HG03565 (cell line): ENCODE measurements at regions not wholly inside any gene's neighbourhood (a gene's known extent, or its start where the extent isn't known, plus 50 kb on each side); places are given as distances from the start of the nearest gene placed in this dataset.
"Not testable (repeated sequence)": the region's sequence is repeated elsewhere in the genome, so short reads cannot be mapped to it uniquely, and the experiment has no call there.

ENCODE experiments used
- ATAC-seq: cut with Tn5 transposase; IDR thresholded peaks from one replicate; pipeline ENCODE4 v1.9.1; 2021; ENCODE audit warnings: mild to moderate bottlenecking, moderate library complexity; ENCODE audit not compliant: unreplicated experiment

- no peak for ATAC-seq
These were observed 88.4 kb upstream of the RGPD4 start for GRCh38 chr2:107738266-107738665.

DNA sequence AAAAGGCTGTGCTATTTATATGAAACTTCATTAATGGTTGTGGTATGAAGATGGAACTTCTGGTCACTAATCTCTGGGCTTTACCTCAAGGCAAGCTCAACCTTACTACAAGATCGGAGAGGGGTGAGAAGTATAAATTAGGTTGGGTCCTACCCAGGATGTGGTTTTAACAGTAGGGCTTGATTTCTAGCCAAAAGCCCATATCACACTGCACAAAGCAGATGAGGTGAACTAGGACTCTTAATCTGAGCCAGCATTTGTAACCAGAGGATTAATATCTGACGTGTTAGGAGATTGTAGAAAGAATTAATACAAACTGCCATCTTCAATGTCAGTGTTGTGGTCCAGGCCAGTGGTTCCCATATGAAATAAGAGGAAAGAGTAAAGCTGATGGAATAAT lies 86.4 kb upstream of the RGPD4 start:
- ATAC-seq = no peak

DNA sequence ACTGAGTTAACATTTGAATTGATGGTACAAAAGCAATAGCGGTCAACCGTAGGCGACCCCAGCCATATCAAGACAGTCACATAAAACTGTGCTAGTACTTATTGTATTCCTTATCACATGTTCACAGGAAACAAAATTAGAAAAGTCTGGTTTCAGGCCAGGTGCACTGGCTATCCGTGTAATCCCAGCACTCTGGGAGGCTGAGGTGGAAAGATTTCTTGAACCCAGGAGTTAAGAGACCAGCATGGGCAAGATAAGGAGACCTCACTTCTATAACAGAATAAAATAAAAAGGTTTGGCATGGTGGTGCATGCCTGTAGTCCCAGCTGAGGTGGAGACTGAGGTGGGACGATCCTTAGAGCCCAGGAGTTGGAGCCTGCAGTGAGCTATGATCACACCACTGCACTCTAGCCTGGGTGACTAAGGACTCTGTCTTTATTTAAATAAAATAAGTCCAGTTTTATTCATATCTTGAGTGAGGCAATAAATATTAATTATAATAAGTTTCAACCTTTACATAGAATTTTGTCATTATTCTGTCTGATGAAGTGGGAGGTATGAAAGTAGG lies 84.1 kb upstream of the RGPD4 start:
- no peak for ATAC-seq

GRCh38 chr2:107743274-107743673 lies 83.4 kb upstream of the RGPD4 start:
- ATAC-seq = no peak

- no peak for ATAC-seq
These were observed 81.6 kb upstream of the RGPD4 start for GRCh38 chr2:107745100-107745499.

DNA sequence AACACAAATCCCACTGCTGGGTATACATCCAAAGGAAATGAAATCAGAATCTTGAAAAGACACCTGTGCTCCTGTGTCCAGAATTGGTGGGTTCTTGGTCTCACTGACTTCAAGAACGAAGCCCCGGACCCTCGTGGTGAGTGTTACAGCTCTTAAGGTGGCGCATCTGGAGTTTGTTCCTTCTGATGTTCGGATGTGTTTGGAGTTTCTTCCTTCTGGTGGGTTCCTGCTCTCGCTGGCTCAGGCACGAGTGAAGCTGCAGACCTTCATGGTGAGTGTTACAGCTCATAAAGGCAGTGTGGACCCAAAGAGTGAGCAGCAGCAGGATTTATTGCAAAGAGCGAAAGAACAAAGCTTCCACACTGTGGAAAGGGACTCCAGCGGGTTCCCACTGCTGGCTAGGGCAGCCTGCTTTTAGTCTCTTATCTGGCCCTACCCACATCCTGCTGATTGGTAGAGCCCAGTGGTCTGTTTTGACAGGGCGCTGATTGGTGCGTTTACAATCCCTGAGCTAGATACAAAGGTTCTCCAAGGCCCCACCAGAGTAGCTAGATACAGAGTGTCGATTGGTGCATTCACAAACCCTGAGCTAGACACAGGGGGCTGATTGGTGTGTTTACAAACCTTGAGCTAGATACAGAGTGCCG lies 80.0 kb upstream of the RGPD4 start:
- not testable (repeated sequence) for ATAC-seq

- not testable (repeated sequence) for ATAC-seq
These were observed 79.3 kb upstream of the RGPD4 start for GRCh38 chr2:107747199-107747963.

GRCh38 chr2:107747964-107748583 lies 78.6 kb upstream of the RGPD4 start:
- ATAC-seq = no peak

DNA sequence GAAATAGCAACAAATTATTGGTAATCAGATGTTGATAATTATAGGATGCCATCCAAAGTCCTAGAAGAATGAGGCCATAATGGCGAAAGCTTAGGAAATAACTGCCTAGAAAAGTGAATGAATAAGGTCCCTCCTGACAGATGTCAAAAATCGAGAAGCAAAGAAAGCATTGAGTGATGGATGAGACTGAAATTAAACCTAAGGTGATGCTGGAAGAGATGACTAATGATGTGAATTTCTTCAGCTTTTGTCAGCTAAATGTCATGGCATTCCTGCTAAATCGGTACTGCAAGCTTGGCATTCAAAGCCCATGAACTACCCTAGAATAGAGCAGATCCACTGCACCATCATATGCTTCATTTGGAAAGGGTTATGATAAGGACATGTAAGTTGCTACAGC lies 74.8 kb upstream of the RGPD4 start:
- no peak for ATAC-seq

GRCh38 chr2:107753806-107754205 lies 72.9 kb upstream of the RGPD4 start:
- not testable (repeated sequence) for ATAC-seq

DNA sequence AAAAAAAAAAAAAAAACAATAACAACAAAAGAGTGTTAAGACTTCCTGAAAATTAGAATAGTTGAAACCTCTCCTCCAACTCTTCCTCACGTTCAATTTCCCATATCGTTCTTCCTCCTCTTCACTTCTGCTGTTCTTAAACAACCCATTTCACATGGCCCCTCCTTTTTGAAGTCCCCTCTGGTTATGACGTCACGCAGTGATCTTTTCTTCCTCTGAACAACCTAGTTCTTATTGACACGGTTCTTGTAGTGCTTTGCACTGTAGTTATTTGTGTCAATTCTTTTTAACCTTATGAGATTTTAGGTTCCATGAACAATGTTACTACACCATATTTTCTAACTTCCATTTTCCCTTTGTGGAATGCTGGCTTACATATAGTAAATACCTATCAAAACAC lies 69.5 kb upstream of the RGPD4 start:
- no peak for ATAC-seq

DNA sequence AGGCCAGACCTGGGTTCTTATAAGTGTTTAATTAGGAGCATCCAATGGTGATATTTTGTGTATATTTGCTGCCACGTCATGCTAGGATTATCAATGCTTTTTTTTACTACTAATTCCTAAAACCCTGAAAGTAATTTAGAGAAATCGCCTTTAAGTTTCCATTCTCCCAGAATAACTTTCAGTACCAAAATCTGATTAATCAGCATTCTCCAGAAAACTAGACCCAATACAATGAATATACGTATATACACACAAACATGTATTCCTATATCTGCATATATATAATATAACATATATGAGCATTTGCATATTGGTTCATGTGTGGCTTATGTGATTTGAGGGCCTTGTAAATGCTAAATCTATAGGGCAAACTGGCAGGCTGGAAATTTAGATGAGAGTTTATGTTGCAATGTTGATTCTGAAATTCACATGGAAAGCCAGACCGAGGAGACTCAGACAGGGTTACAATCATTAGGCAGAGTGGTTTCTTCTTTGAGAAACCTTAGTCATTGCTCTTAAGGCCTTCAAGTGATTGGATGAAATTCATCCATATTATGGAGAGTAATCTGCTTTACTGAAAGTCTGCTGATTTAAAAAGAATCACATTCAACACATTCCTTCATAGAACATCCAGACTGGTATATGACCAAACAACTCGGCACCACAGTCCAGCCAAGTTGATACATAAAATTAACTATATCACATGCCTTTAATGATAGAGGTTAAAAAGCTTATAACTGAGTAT lies 65.9 kb upstream of the RGPD4 start:
- no peak for ATAC-seq

GRCh38 chr2:107772353-107772752 lies 54.3 kb upstream of the RGPD4 start:
- ATAC-seq = no peak

- no peak for ATAC-seq
These were observed 51.5 kb upstream of the RGPD4 start for GRCh38 chr2:107775211-107775610.

- no peak for ATAC-seq
These were observed 50.9 kb upstream of the RGPD4 start for GRCh38 chr2:107775791-107776190.

DNA sequence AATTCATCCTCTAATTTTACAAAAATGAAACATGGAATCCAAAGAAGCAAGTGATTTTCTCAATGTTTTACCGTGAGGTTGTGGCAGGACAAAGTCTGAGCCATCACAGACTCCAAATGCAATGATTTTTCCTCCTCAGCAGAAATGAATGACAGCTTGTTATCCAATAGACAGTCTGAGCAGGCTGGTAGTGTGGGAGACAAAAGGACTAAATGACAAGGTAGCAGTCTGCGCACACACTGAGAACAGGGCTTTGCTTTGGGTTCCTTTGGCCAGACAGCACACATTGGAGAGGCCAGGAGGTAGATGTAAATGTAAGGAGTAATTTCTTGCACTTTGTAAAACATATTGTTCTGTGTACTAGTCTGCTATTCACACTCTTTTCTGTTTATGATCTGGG lies 50.3 kb upstream of the RGPD4 start:
- ATAC-seq = no peak
